ENCODE measurements at regions not wholly inside any gene's neighbourhood (a gene's known extent, or its start where the extent isn't known, plus 50 kb on each side); places are given as distances from the start of the nearest gene placed in this dataset.

- DNase-seq (peak; percentile 48), ATAC-seq (ENCODE audit: low read depth) (peak; percentile 28)
- peak overlapping the region; percentile 70 for H3K27ac Mint-ChIP-seq
- Histone ChIP-seq H3K4me1 (ENCODE audit: control insufficient read depth in 2 of 2, insufficient read depth in 2 of 2, low read length in 2 of 2) (peaks cover 0 to 67% of the 10 kb centered on the region in 2 donors), H3K27ac (ENCODE audit: low read length in 2 of 2) (no peak overlapping the region), H4K20me1 (ENCODE audit: control insufficient read depth, insufficient read depth, low read length, poor library complexity, severe bottlenecking) (no peaks in the 10 kb centered on the region), H3K36me3 (replicated peaks in 1 of 2; ENCODE audit: control extremely low read depth in 1 of 2, control insufficient read depth in 1 of 2, extremely low read depth in 1 of 2, insufficient read depth in 2 of 2, low read length in 1 of 2) (no peaks in the 10 kb centered on the region), H3K79me2 (ENCODE audit: control insufficient read depth, insufficient read depth, low read length) (no peaks in the 10 kb centered on the region), H2AFZ (ENCODE audit: insufficient read depth, low read depth, low read length, poor library complexity, severe bottlenecking) (no peak overlapping the region), H3K9ac (ENCODE audit: low read length) (no peak overlapping the region), H3K27me3 (replicated peaks in 1 of 4; ENCODE audit: control extremely low read depth in 1 of 4, control insufficient read depth in 3 of 4, insufficient read depth in 4 of 4, low read length in 3 of 4) (peaks cover 0 to under 1% (median 0%) of the 10 kb centered on the region in 4 experiments), H3K4me2 (replicated peaks; ENCODE audit: low read depth, low read length, poor library complexity, severe bottlenecking) (peak overlapping the region; percentile 22), H3K9me3 (ENCODE audit: control extremely low read depth in 1 of 3, control insufficient read depth in 2 of 3, insufficient read depth in 1 of 3, low read length in 2 of 3) (no peaks in the 10 kb centered on the region), H3K4me3 (ENCODE audit: control extremely low read depth in 1 of 5, extremely low read depth in 1 of 5, insufficient read depth in 1 of 5, low read depth in 2 of 5, low read length in 4 of 5) (no peak overlapping the region)
- H3K4me3 Mint-ChIP-seq: no peak overlapping the region
- no peaks in the 10 kb centered on the region for H3K9me3 Mint-ChIP-seq (ENCODE audit: insufficient read depth)
- TF ChIP-seq CTCF (IDR thresholded peaks at IDR 0.05) (no peak), EZH2 (IDR thresholded peaks at IDR 0.05; ENCODE audit: borderline replicate concordance, insufficient read depth, low read depth, low read length, poor library complexity, severe bottlenecking) (no peak)
- WGBS (ENCODE audit: insufficient coverage): 96% methylated on average over 3 of the region's 6 CpGs
- ChIA-PET CTCF (no interaction called here), POLR2A (no interaction called here)
- peaks cover 50% of the 10 kb centered on the region for H3K4me1 Mint-ChIP-seq
- intact Hi-C loops (cut with micrococcal nuclease): no loop called here
- no peaks in the 10 kb centered on the region for H3K27me3 Mint-ChIP-seq
Measured at GRCh38 chr11:134587345-134587744, 175.3 kb upstream of the B3GAT1 start.

DNA sequence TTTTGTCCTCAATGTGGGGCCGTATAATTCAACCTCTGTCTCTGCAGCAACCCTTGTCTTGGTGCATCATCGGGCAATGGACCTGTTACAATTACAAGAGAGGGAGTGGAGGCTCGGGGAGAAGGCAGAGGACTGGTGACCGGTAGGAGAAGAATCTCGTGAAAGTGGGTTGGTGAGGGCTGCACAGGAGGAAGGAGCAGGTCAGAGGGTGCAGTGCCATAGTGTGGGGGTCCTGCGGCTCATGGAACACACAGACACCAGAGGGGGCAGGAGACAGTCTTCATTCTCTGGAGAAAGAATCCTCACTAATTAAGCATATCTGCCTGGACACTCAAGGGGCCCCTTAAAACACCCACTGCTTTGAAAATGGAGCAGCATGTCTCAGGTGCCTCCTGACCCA lies 174.7 kb upstream of the B3GAT1 start:
- Histone ChIP-seq H3K27ac (ENCODE audit: low read length in 2 of 2) (no peak overlapping the region), H4K20me1 (ENCODE audit: control insufficient read depth, insufficient read depth, low read length, poor library complexity, severe bottlenecking) (no peaks in the 10 kb centered on the region), H3K9me3 (ENCODE audit: control extremely low read depth in 1 of 3, control insufficient read depth in 2 of 3, insufficient read depth in 1 of 3, low read length in 2 of 3) (no peaks in the 10 kb centered on the region), H3K4me1 (ENCODE audit: control insufficient read depth in 2 of 2, insufficient read depth in 2 of 2, low read length in 2 of 2) (peaks cover 0 to 68% of the 10 kb centered on the region in 2 donors), H3K4me3 (ENCODE audit: control extremely low read depth in 1 of 5, extremely low read depth in 1 of 5, insufficient read depth in 1 of 5, low read depth in 2 of 5, low read length in 4 of 5) (no peak overlapping the region), H3K4me2 (replicated peaks; ENCODE audit: low read depth, low read length, poor library complexity, severe bottlenecking) (no peak overlapping the region), H3K9ac (ENCODE audit: low read length) (no peak overlapping the region), H3K79me2 (ENCODE audit: control insufficient read depth, insufficient read depth, low read length) (no peaks in the 10 kb centered on the region), H3K36me3 (replicated peaks in 1 of 2; ENCODE audit: control extremely low read depth in 1 of 2, control insufficient read depth in 1 of 2, extremely low read depth in 1 of 2, insufficient read depth in 2 of 2, low read length in 1 of 2) (no peaks in the 10 kb centered on the region), H2AFZ (ENCODE audit: insufficient read depth, low read depth, low read length, poor library complexity, severe bottlenecking) (no peak overlapping the region), H3K27me3 (replicated peaks in 1 of 4; ENCODE audit: control extremely low read depth in 1 of 4, control insufficient read depth in 3 of 4, insufficient read depth in 4 of 4, low read length in 3 of 4) (no peaks in the 10 kb centered on the region)
- DNase-seq: no peak
- ChIA-PET CTCF (no interaction called here), POLR2A (no interaction called here)
- ATAC-seq (ENCODE audit: low read depth): no peak
- no peaks in the 10 kb centered on the region for H3K27me3 Mint-ChIP-seq
- H3K4me1 Mint-ChIP-seq: peaks cover 53% of the 10 kb centered on the region
- WGBS (ENCODE audit: insufficient coverage): 84% methylated on average over 5 of the region's 6 CpGs
- no peaks in the 10 kb centered on the region for H3K9me3 Mint-ChIP-seq (ENCODE audit: insufficient read depth)
- intact Hi-C loops (cut with micrococcal nuclease): no loop called here
- H3K27ac Mint-ChIP-seq: peak overlapping the region; percentile 50
- H3K4me3 Mint-ChIP-seq: no peak overlapping the region
- TF ChIP-seq CTCF (IDR thresholded peaks at IDR 0.05) (no peak), EZH2 (IDR thresholded peaks at IDR 0.05; ENCODE audit: borderline replicate concordance, insufficient read depth, low read depth, low read length, poor library complexity, severe bottlenecking) (no peak)
